Upper lobe of left lung (tissue), 6 donors: ENCODE measurements at regions not wholly inside any gene's neighbourhood (a gene's known extent, or its start where the extent isn't known, plus 50 kb on each side); places are given as distances from the start of the nearest gene placed in this dataset.
"Not testable (repeated sequence)": the region's sequence is repeated elsewhere in the genome, so short reads cannot be mapped to it uniquely, and the experiment has no call there.

Source experiments
- ATAC-seq, 2 donors: fragments of 200-7000 bp; cut with Tn5 transposase; one replicate each; pipeline ENCODE4 v1.9.1; 2022; ENCODE audit warnings: mild to moderate bottlenecking in 2 of 2, moderate library complexity in 2 of 2; ENCODE audit not compliant: low FRiP score in 2 of 2
- DNase-seq, 2 donors: peaks; one replicate each; pipeline ENCODE4 v3.0.0-alpha.2; 2019 to 2020
- H3K27ac ChIP-seq, 4 donors: fragments of 200-600 bp; sonication (generic); one replicate each; pipeline ENCODE4 v1.5.1; 2016 to 2019
- H3K27me3 ChIP-seq, 4 donors: fragments of 200-600 bp; sonication (generic); one replicate each; pipeline ENCODE4 v1.5.1; 2017 to 2019
- H3K36me3 ChIP-seq, 4 donors: fragments of 200-600 bp; sonication (generic); one replicate each; pipeline ENCODE4 v1.5.1; 2016 to 2019
- H3K4me1 ChIP-seq, 4 donors: fragments of 200-600 bp; sonication (generic); one replicate each; pipeline ENCODE4 v1.5.1; 2018 to 2019
- H3K4me3 ChIP-seq, 4 donors: fragments of 200-600 bp; sonication (generic); one replicate each; pipeline ENCODE4 v1.5.1; 2017 to 2019; ENCODE audit warnings: mild to moderate bottlenecking in 2 of 4, moderate library complexity in 1 of 4
- H3K9me3 ChIP-seq, 4 donors: fragments of 200-600 bp; sonication (generic); one replicate each; pipeline ENCODE4 v1.5.1; 2018 to 2019
- CTCF ChIP-seq, 6 experiments: fragments of 450-650 bp in 4 of 6; fragments of 200-600 bp in 2 of 6; sonication (generic) in 2 of 6; IDR thresholded peaks; one replicate each; pipeline ENCODE4 v1.5.1; 2016 to 2019; ENCODE audit warnings: antibody characterized with exemption in 6 of 6
- EP300 ChIP-seq, 4 donors: sonication (generic); formaldehyde crosslinking; IDR thresholded peaks; one replicate each; pipeline ENCODE4 v1.5.1; 2017; ENCODE audit warnings: antibody characterized with exemption in 4 of 4, control low read depth in 2 of 4
- POLR2A ChIP-seq, 4 donors: fragments of 450-650 bp; IDR thresholded peaks; one replicate each; pipeline ENCODE4 v1.5.1; 2016 to 2017; ENCODE audit warnings: antibody characterized with exemption in 4 of 4, mild to moderate bottlenecking in 2 of 4
- POLR2AphosphoS5 ChIP-seq, 2 donors: sonication (generic); formaldehyde crosslinking; IDR thresholded peaks; one replicate each; pipeline ENCODE4 v1.5.1; 2017; ENCODE audit warnings: antibody characterized with exemption in 2 of 2
- WGBS, 2 donors: methylation state at CpG; one replicate each; pipeline ENCODE4 v1.1.5; 2017 to 2018; 5-methylcytosine and 5-hydroxymethylcytosine counted together
- donor health status: DM: no; HTN: no; CAD: no; lungs with moderate emphysema.
- donor health status: DM: no; HTN: yes; CAD: no; lungs with severe emphysema.

DNA sequence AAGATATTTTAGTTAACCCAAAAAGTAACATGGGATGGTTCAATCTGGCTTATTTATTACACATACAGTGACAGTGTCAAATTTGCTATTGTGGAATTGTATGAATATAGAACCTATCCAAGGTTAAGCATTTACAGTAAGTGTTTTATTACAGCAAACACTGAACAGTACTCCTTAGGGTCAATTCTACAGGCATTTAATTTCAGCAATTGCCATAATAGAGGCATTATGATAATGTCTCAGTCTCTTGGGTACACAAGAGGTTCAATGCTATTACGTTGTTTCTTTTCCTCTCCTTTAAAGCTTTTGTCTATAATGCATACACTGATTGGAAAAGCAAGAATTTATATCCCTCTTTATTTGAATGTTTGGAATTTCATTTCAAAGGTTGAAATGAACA, 275.7 kb upstream of the NAALADL2 start:
- no peaks in the 10 kb centered on the region for H3K4me1 ChIP-seq
- 76 to 84% methylated on average over 1 of the region's 1 CpG for WGBS, 2 donors
- no peak for ATAC-seq
- TF ChIP-seq EP300 (IDR thresholded peaks at IDR 0.05), result no peak
- TF ChIP-seq POLR2A (IDR thresholded peaks at IDR 0.05), result no peak
- no peak for DNase-seq
- H3K27ac ChIP-seq, result no peak overlapping the region
- H3K27me3 ChIP-seq, result no peaks in the 10 kb centered on the region
- H3K9me3 ChIP-seq, result no peaks in the 10 kb centered on the region
- no peak overlapping the region for H3K4me3 ChIP-seq
- H3K36me3 ChIP-seq, result no peaks in the 10 kb centered on the region

DNA sequence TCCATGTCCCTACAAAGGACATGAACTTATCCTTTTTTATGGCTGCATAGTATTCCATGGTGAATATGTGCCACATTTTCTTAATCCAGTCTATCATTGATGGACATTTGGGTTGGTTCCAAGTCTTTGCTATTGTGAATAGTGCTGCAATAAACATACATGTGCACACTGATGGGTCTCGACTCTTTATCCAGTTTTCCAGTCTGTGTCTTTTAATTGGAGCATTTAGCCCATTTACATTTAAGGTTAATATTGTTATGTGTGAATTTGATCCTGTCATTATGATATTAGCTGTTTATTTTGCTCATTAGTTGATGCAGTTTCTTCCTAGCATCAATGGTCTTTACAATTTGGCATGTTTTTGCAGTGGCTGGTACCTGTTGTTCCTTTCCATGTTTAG, 272.0 kb upstream of the NAALADL2 start:
- not testable (repeated sequence) for H3K27me3 ChIP-seq, H3K27ac ChIP-seq, H3K36me3 ChIP-seq, H3K9me3 ChIP-seq, H3K4me1 ChIP-seq, DNase-seq, H3K4me3 ChIP-seq, ATAC-seq
- WGBS, 2 donors, result 91 to 93% methylated on average over 1 of the region's 1 CpG

DNA sequence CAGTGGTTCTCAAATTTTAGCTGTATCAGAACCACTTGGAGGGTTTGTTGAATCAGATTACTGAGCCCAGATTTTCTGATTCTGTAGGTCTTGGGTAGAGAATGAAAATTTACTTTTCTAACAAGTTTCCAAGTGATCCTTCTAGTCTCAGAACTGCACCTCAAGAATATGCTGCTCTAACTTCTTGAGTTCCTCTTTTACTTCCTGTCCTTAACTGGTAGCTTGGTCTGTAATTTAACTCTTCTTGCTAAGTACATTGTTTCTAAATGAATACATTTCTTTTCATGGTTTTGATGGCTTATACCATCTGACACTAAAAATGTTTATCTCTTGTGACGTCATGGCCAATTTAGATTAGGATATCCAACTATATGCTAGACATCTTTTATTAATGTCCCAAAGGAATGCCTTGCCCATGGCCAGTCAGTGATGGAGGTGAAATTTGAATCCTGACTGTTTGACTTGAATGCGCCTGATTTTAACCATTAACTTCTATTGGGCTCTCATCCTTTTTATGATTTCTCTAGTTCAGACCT, 262.6 kb upstream of the NAALADL2 start:
- Histone ChIP-seq H3K27me3 (no peaks in the 10 kb centered on the region), H3K27ac (no peak overlapping the region), H3K4me1 (no peaks in the 10 kb centered on the region), H3K36me3 (no peaks in the 10 kb centered on the region), H3K9me3 (no peaks in the 10 kb centered on the region), H3K4me3 (no peak overlapping the region)
- no peak for ATAC-seq
- no peak for TF ChIP-seq EP300 (IDR thresholded peaks at IDR 0.05)
- TF ChIP-seq POLR2A (IDR thresholded peaks at IDR 0.05), result no peak
- no peak for TF ChIP-seq POLR2AphosphoS5 (IDR thresholded peaks at IDR 0.05)
- TF ChIP-seq CTCF (IDR thresholded peaks at IDR 0.05), result no peak
- WGBS, 2 donors, result 71 to 73% methylated on average over 2 of the region's 2 CpGs
- DNase-seq, result no peak

- H3K4me3 ChIP-seq, result no peak overlapping the region
- no peaks in the 10 kb centered on the region for H3K9me3 ChIP-seq
- H3K27ac ChIP-seq, result no peak overlapping the region
- H3K4me1 ChIP-seq, result no peaks in the 10 kb centered on the region
- H3K36me3 ChIP-seq, result no peaks in the 10 kb centered on the region
- H3K27me3 ChIP-seq, result no peaks in the 10 kb centered on the region
- TF ChIP-seq CTCF (IDR thresholded peaks at IDR 0.05) (no peak), POLR2AphosphoS5 (IDR thresholded peaks at IDR 0.05) (no peak), EP300 (IDR thresholded peaks at IDR 0.05) (no peak)
- DNase-seq (no peak), ATAC-seq (no peak)
- WGBS, 2 donors, result 70 to 81% methylated on average over 4 of the region's 4 CpGs
These were observed 260.2 kb upstream of the NAALADL2 start for GRCh38 chr3:174598885-174599439.

DNA sequence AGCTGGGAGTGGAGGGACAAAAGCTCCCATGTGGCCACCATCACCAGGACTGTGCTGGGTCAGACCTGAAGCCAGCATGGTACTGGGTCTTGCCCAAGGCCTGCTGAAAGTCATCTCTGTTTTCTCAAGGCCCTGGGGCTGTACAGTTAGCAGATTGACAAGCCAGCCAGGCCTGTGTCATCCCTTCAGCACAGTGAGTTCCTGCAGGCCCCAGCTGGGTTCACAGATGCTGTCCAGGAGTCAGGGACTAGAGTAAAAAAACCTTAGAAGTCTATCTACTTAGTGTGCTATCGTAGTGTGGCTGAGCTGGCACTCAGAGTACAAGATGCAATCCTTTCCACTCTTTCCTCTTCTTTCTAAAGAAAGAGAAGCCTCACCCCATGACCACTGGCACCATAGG, 246.0 kb upstream of the NAALADL2 start:
- no peaks in the 10 kb centered on the region for H3K9me3 ChIP-seq
- TF ChIP-seq CTCF (IDR thresholded peaks at IDR 0.05) (no peak), POLR2A (IDR thresholded peaks at IDR 0.05) (no peak), POLR2AphosphoS5 (IDR thresholded peaks at IDR 0.05) (no peak), EP300 (IDR thresholded peaks at IDR 0.05) (no peak)
- H3K4me1 ChIP-seq, result no peaks in the 10 kb centered on the region
- no peak overlapping the region for H3K27ac ChIP-seq
- DNase-seq (no peak), ATAC-seq (peak in 1 of 2 donors; percentile 49)
- no peak overlapping the region for H3K4me3 ChIP-seq
- H3K27me3 ChIP-seq, result no peaks in the 10 kb centered on the region
- 87 to 100% methylated on average over 1 of the region's 1 CpG for WGBS, 2 donors
- no peaks in the 10 kb centered on the region for H3K36me3 ChIP-seq

- Histone ChIP-seq H3K4me3 (no peak overlapping the region), H3K36me3 (no peaks in the 10 kb centered on the region), H3K4me1 (no peaks in the 10 kb centered on the region), H3K9me3 (no peaks in the 10 kb centered on the region), H3K27me3 (no peaks in the 10 kb centered on the region), H3K27ac (no peak overlapping the region)
- ATAC-seq (no peak), DNase-seq (no peak)
- 94% methylated on average over 2 of the region's 2 CpGs for WGBS, 2 donors
- no peak for TF ChIP-seq POLR2A (IDR thresholded peaks at IDR 0.05)
- TF ChIP-seq CTCF (IDR thresholded peaks at IDR 0.05), result no peak
- TF ChIP-seq EP300 (IDR thresholded peaks at IDR 0.05), result no peak
- TF ChIP-seq POLR2AphosphoS5 (IDR thresholded peaks at IDR 0.05), result no peak
These were observed 245.1 kb upstream of the NAALADL2 start for GRCh38 chr3:174614036-174614435.
